HepG2 (cell line): ENCODE measurements at regions not wholly inside any gene's neighbourhood (a gene's known extent, or its start where the extent isn't known, plus 50 kb on each side); places are given as distances from the start of the nearest gene placed in this dataset.

Experiments used
- ATF2 ChIP-seq: sonication (generic); formaldehyde crosslinking; IDR thresholded peaks from 2 replicates; pipeline ENCODE4 v1.4.0; 2020; ENCODE audit warnings: missing genetic modification reagents
- BHLHE40 ChIP-seq: IDR thresholded peaks from 2 replicates; pipeline ENCODE4 v1.6.1; 2011; ENCODE audit warnings: low read length, improper control_type of control experiment
- CTCF ChIP-seq: sonication (generic); formaldehyde crosslinking; IDR thresholded peaks from 2 replicates; pipeline ENCODE4 v1.5.0; 2020; ENCODE audit warnings: mild to moderate bottlenecking, missing genetic modification reagents, moderate library complexity
- FOXP4 ChIP-seq: sonication (generic); formaldehyde crosslinking; IDR thresholded peaks from 2 replicates; pipeline ENCODE4 v1.4.0; 2020; ENCODE audit warnings: missing genetic modification reagents
- GABPB1 ChIP-seq: IDR thresholded peaks from 2 replicates; pipeline ENCODE4 v1.6.1; 2016; ENCODE audit warnings: mild to moderate bottlenecking, missing genetic modification reagents, moderate library complexity, missing compliant biosample characterization
- MAFF ChIP-seq: IDR thresholded peaks from 2 replicates; pipeline ENCODE4 v1.6.1; 2011; ENCODE audit warnings: low read depth, low read length, improper control_type of control experiment
- PRPF4 ChIP-seq: fragments of 200-400 bp; formaldehyde crosslinking; IDR thresholded peaks from 2 replicates; pipeline ENCODE4 v1.6.1; 2016; ENCODE audit warnings: low read length, low read depth; ENCODE audit not compliant: poor library complexity, severe bottlenecking
- SNAPC5 ChIP-seq: sonication (generic); formaldehyde crosslinking; IDR thresholded peaks from 2 replicates; pipeline ENCODE4 v1.8.1; 2023; ENCODE audit warnings: mild to moderate bottlenecking, missing genetic modification reagents, borderline replicate concordance
- ZNF3 ChIP-seq: IDR thresholded peaks from 2 replicates; pipeline ENCODE4 v1.7.0; 2017; ENCODE audit warnings: inconsistent platforms
- ZNF432 ChIP-seq: sonication (generic); formaldehyde crosslinking; IDR thresholded peaks from 2 replicates; pipeline ENCODE4 v1.5.0; 2020; ENCODE audit warnings: missing genetic modification reagents, mild to moderate bottlenecking, borderline replicate concordance
- ZNF513 ChIP-seq: sonication (generic); formaldehyde crosslinking; conservative IDR thresholded peaks from 2 replicates; pipeline ENCODE4 v1.5.0; 2020; ENCODE audit warnings: missing genetic modification reagents
- ZNF766 ChIP-seq: sonication (generic); formaldehyde crosslinking; IDR thresholded peaks from 2 replicates; pipeline ENCODE4 v1.5.0; 2020; ENCODE audit warnings: missing genetic modification reagents, borderline replicate concordance

GRCh38 chr21:28828981-28829380 is 163.7 kb downstream of the LTN1 start:
- TF ChIP-seq MAFF: no peak
- TF ChIP-seq ZNF432: no peak
- TF ChIP-seq BHLHE40: no peak
- no peak for TF ChIP-seq ZNF766
- TF ChIP-seq GABPB1 (CRISPR knock-in tag): no peak
- no peak for TF ChIP-seq ZNF513 (CRISPR knock-in tag)
- TF ChIP-seq CTCF (CRISPR knock-in tag): no peak
- no peak for TF ChIP-seq FOXP4 (CRISPR knock-in tag)
- no peak for TF ChIP-seq SNAPC5 (CRISPR knock-in tag)
- TF ChIP-seq ZNF3 (CRISPR knock-in tag): no peak
- TF ChIP-seq PRPF4: no peak
- TF ChIP-seq ATF2: no peak
